ENCODE measurements at regions not wholly inside any gene's neighbourhood (a gene's known extent, or its start where the extent isn't known, plus 50 kb on each side); places are given as distances from the start of the nearest gene placed in this dataset.

GRCh38 chr15:94970802-94971201, 739.4 kb downstream of the MCTP2 start:
- TF ChIP-seq EZH2 (IDR thresholded peaks at IDR 0.05; ENCODE audit: insufficient read depth, poor library complexity, severe bottlenecking) (no peak), EZH2phosphoT487 (IDR thresholded peaks at IDR 0.05; ENCODE audit: insufficient read depth, low read depth) (no peak)

Data from GM23248 (cell line).